ENCODE measurements at regions not wholly inside any gene's neighbourhood (a gene's known extent, or its start where the extent isn't known, plus 50 kb on each side); places are given as distances from the start of the nearest gene placed in this dataset.
"Not testable (repeated sequence)": the region's sequence is repeated elsewhere in the genome, so short reads cannot be mapped to it uniquely, and the experiment has no call there.

- DNase-seq (no peak), ATAC-seq (ENCODE audit: low read depth in 2 of 2) (no peak)
- no peaks in the 10 kb centered on the region for H3K27me3 ChIP-seq (ENCODE audit: control insufficient read depth, insufficient read depth, low read length)
- H3K36me3 ChIP-seq (ENCODE audit: control insufficient read depth, insufficient read depth, low read length), result no peaks in the 10 kb centered on the region
- H3K27ac ChIP-seq (ENCODE audit: insufficient read depth, low read length, poor library complexity, severe bottlenecking), result no peak overlapping the region
- no peaks in the 10 kb centered on the region for H3K9me3 ChIP-seq (ENCODE audit: control insufficient read depth in 2 of 2, low read length in 2 of 2)
- no peak overlapping the region for H3K4me3 Mint-ChIP-seq
- no peak overlapping the region for H3K27ac Mint-ChIP-seq
- peaks cover 0 to 4% (median 0%) of the 10 kb centered on the region in 7 donors for H3K9me3 Mint-ChIP-seq
- no peaks in the 10 kb centered on the region for H3K4me1 ChIP-seq (ENCODE audit: control insufficient read depth, insufficient read depth, low read length, poor library complexity, severe bottlenecking)
- H3K36me3 Mint-ChIP-seq, result no peaks in the 10 kb centered on the region
- no peak overlapping the region for H3K4me3 ChIP-seq (ENCODE audit: low read depth, low read length)
- H3K4me1 Mint-ChIP-seq, result no peaks in the 10 kb centered on the region
- H3K27me3 Mint-ChIP-seq, result peaks cover 4% of the 10 kb centered on the region
Measured at GRCh38 chr6:4660377-4661321, 115.6 kb upstream of the CDYL start.

GRCh38 chr6:4659719-4660118, 116.5 kb upstream of the CDYL start:
- H3K9me3 ChIP-seq (ENCODE audit: control insufficient read depth in 2 of 2, low read length in 2 of 2); H3K4me1 Mint-ChIP-seq; DNase-seq; H3K36me3 ChIP-seq (ENCODE audit: control insufficient read depth, insufficient read depth, low read length); H3K9me3 Mint-ChIP-seq; H3K27ac ChIP-seq (ENCODE audit: insufficient read depth, low read length, poor library complexity, severe bottlenecking); H3K27me3 Mint-ChIP-seq; H3K4me1 ChIP-seq (ENCODE audit: control insufficient read depth, insufficient read depth, low read length, poor library complexity, severe bottlenecking); ATAC-seq (ENCODE audit: low read depth in 2 of 2); H3K4me3 ChIP-seq (ENCODE audit: low read depth, low read length); H3K36me3 Mint-ChIP-seq; H3K4me3 Mint-ChIP-seq; H3K27ac Mint-ChIP-seq; H3K27me3 ChIP-seq (ENCODE audit: control insufficient read depth, insufficient read depth, low read length): not testable (repeated sequence)

- Histone ChIP-seq H3K36me3 (ENCODE audit: control insufficient read depth, insufficient read depth, low read length) (no peaks in the 10 kb centered on the region), H3K27me3 (ENCODE audit: control insufficient read depth, insufficient read depth, low read length) (no peaks in the 10 kb centered on the region), H3K4me1 (ENCODE audit: control insufficient read depth, insufficient read depth, low read length, poor library complexity, severe bottlenecking) (no peaks in the 10 kb centered on the region), H3K4me3 (ENCODE audit: low read depth, low read length) (no peak overlapping the region), H3K9me3 (ENCODE audit: control insufficient read depth in 2 of 2, low read length in 2 of 2) (no peaks in the 10 kb centered on the region), H3K27ac (ENCODE audit: insufficient read depth, low read length, poor library complexity, severe bottlenecking) (no peak overlapping the region)
- Mint-ChIP-seq H3K27me3 (peaks cover 9% of the 10 kb centered on the region), H3K4me3 (no peak overlapping the region), H3K9me3 (peaks cover 0 to 4% (median 0%) of the 10 kb centered on the region in 7 donors), H3K4me1 (no peaks in the 10 kb centered on the region), H3K27ac (no peak overlapping the region), H3K36me3 (no peaks in the 10 kb centered on the region)
- no peak for DNase-seq
- no peak for ATAC-seq (ENCODE audit: low read depth in 2 of 2)
Measured at GRCh38 chr6:4658486-4658885, 117.7 kb upstream of the CDYL start.

- no peak overlapping the region for H3K27ac ChIP-seq (ENCODE audit: insufficient read depth, low read length, poor library complexity, severe bottlenecking)
Measured at GRCh38 chr6:4656106-4656505, 120.1 kb upstream of the CDYL start.

DNA sequence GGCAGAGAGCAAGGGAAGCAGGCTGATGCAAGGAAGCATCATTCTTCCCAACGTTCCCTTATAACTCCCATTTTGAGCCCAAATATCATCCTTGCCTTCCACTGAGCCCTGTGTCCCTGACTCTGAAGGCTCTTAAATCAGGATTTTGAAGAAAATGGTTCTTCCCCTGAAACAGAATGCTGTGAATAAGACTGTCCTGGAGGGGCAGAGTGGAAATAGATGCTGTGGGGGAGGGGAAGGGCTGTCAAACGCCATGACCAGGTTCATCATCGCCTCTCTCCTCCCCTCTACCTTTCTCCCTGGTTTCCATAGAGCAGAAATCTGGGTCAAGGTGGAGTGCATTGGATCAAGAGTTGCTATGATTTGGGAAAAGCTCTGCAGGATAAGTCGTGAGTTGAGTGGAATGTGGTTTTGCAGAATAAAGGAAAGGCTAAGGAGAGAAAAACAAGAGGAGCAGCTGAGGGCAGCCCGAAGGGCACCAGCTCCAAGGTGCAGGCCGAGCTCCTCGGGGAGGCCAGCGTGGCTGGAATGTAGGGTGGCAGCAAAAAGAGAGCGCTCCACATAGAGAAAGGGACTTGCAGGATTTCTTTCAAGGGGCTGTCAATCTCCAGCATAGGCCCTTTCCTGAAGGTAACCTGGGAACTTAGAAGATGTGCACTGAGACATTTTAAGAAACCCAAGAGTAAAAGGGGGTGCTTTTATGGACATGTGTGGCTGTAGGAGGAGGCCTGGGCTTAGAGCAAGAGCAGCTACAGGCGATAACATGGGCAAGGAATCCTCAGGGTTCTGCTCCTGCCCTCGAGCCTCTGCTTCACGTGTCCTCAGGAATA, 120.8 kb upstream of the CDYL start:
- Mint-ChIP-seq H3K27me3 (peaks cover 14% of the 10 kb centered on the region), H3K27ac (no peak overlapping the region), H3K9me3 (peaks cover 0 to 10% (median 0%) of the 10 kb centered on the region in 7 donors), H3K4me1 (no peaks in the 10 kb centered on the region), H3K36me3 (no peaks in the 10 kb centered on the region), H3K4me3 (no peak overlapping the region)
- no peak for ATAC-seq (ENCODE audit: low read depth in 2 of 2)
- Histone ChIP-seq H3K4me1 (ENCODE audit: control insufficient read depth, insufficient read depth, low read length, poor library complexity, severe bottlenecking) (no peaks in the 10 kb centered on the region), H3K27ac (ENCODE audit: insufficient read depth, low read length, poor library complexity, severe bottlenecking) (no peak overlapping the region), H3K4me3 (ENCODE audit: low read depth, low read length) (no peak overlapping the region), H3K36me3 (ENCODE audit: control insufficient read depth, insufficient read depth, low read length) (no peaks in the 10 kb centered on the region), H3K27me3 (ENCODE audit: control insufficient read depth, insufficient read depth, low read length) (peaks cover 2% of the 10 kb centered on the region), H3K9me3 (ENCODE audit: control insufficient read depth in 2 of 2, low read length in 2 of 2) (no peaks in the 10 kb centered on the region)
- DNase-seq, result no peak

More at GRCh38 chr6:4656106-4656505, 120.1 kb upstream of the CDYL start:
- Histone ChIP-seq H3K36me3 (ENCODE audit: control insufficient read depth, insufficient read depth, low read length) (no peaks in the 10 kb centered on the region), H3K9me3 (ENCODE audit: control insufficient read depth in 2 of 2, low read length in 2 of 2) (no peaks in the 10 kb centered on the region), H3K27me3 (ENCODE audit: control insufficient read depth, insufficient read depth, low read length) (peaks cover 1% of the 10 kb centered on the region), H3K4me3 (ENCODE audit: low read depth, low read length) (no peak overlapping the region), H3K4me1 (ENCODE audit: control insufficient read depth, insufficient read depth, low read length, poor library complexity, severe bottlenecking) (no peaks in the 10 kb centered on the region)
- H3K27me3 Mint-ChIP-seq, result peaks cover 14% of the 10 kb centered on the region
- no peak for ATAC-seq (ENCODE audit: low read depth in 2 of 2)
- peaks cover 0 to 10% (median 0%) of the 10 kb centered on the region in 7 donors for H3K9me3 Mint-ChIP-seq
- H3K36me3 Mint-ChIP-seq, result no peaks in the 10 kb centered on the region
- no peak overlapping the region for H3K4me3 Mint-ChIP-seq
- H3K27ac Mint-ChIP-seq, result no peak overlapping the region
- DNase-seq, result no peak
- H3K4me1 Mint-ChIP-seq, result no peaks in the 10 kb centered on the region

DNA sequence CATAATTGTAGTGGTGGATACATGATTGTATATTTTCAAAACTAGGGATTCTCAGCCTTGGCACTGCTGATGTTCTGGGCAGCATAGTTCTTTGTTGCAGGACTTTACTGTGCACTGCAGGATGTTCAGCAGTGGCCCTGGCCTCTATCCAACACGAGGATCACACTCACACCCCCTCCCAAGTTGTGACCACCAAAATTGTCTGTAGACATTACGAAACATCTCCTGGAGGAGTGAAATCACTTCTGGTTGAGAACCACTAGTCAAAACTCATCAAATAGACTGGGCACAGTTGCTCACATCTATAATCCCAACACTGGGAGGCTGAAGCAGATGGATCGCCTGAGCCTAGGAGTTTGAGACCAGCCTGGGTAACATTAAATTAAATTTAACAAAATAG, 123.1 kb upstream of the CDYL start:
- no peak overlapping the region for H3K4me3 Mint-ChIP-seq
- no peaks in the 10 kb centered on the region for H3K36me3 Mint-ChIP-seq
- peaks cover 21% of the 10 kb centered on the region for H3K27me3 Mint-ChIP-seq
- Histone ChIP-seq H3K27ac (ENCODE audit: insufficient read depth, low read length, poor library complexity, severe bottlenecking) (no peak overlapping the region), H3K9me3 (ENCODE audit: control insufficient read depth in 2 of 2, low read length in 2 of 2) (no peaks in the 10 kb centered on the region), H3K4me3 (ENCODE audit: low read depth, low read length) (no peak overlapping the region), H3K27me3 (ENCODE audit: control insufficient read depth, insufficient read depth, low read length) (peaks cover 6% of the 10 kb centered on the region), H3K36me3 (ENCODE audit: control insufficient read depth, insufficient read depth, low read length) (no peaks in the 10 kb centered on the region), H3K4me1 (ENCODE audit: control insufficient read depth, insufficient read depth, low read length, poor library complexity, severe bottlenecking) (no peaks in the 10 kb centered on the region)
- H3K9me3 Mint-ChIP-seq, result peaks cover 0 to 8% (median 0%) of the 10 kb centered on the region in 7 donors
- no peak overlapping the region for H3K27ac Mint-ChIP-seq
- ATAC-seq (ENCODE audit: low read depth in 2 of 2), result no peak
- no peaks in the 10 kb centered on the region for H3K4me1 Mint-ChIP-seq
- DNase-seq, result no peak

- no peak for DNase-seq
- no peak overlapping the region for H3K4me3 ChIP-seq (ENCODE audit: low read depth, low read length)
- H3K27me3 Mint-ChIP-seq, result peaks cover 32% of the 10 kb centered on the region
- no peak overlapping the region for H3K27ac Mint-ChIP-seq
- H3K4me1 ChIP-seq (ENCODE audit: control insufficient read depth, insufficient read depth, low read length, poor library complexity, severe bottlenecking), result peaks cover 4% of the 10 kb centered on the region
- H3K36me3 ChIP-seq (ENCODE audit: control insufficient read depth, insufficient read depth, low read length), result no peaks in the 10 kb centered on the region
- no peak for ATAC-seq (ENCODE audit: low read depth in 2 of 2)
- no peaks in the 10 kb centered on the region for H3K9me3 ChIP-seq (ENCODE audit: control insufficient read depth in 2 of 2, low read length in 2 of 2)
- no peaks in the 10 kb centered on the region for H3K36me3 Mint-ChIP-seq
- H3K4me1 Mint-ChIP-seq, result peaks cover 0 to 6% (median 6%) of the 10 kb centered on the region in 4 donors
- H3K27ac ChIP-seq (ENCODE audit: insufficient read depth, low read length, poor library complexity, severe bottlenecking), result no peak overlapping the region
- peaks cover 11% of the 10 kb centered on the region for H3K27me3 ChIP-seq (ENCODE audit: control insufficient read depth, insufficient read depth, low read length)
- H3K9me3 Mint-ChIP-seq, result peaks cover 0 to 8% (median 0%) of the 10 kb centered on the region in 7 donors
- no peak overlapping the region for H3K4me3 Mint-ChIP-seq
Measured at GRCh38 chr6:4651831-4652467, 124.3 kb upstream of the CDYL start.
